NCI-H146 treated with DMSO at 0.1 percent for 48 hours (cell line): ENCODE measurements at regions not wholly inside any gene's neighbourhood (a gene's known extent, or its start where the extent isn't known, plus 50 kb on each side); places are given as distances from the start of the nearest gene placed in this dataset.
A peak's percentile ranks its signal among the peaks of the same experiment; 100 is the strongest.

Source experiments
- DNase-seq: peaks from one replicate; lab custom pipeline; 2025; ENCODE audit not compliant: unreplicated experiment; lab: John Stamatoyannopoulos, UW

GRCh38 chr11:111098091-111098490 is 147.4 kb upstream of the POU2AF2 start:
- DNase-seq, result no peak

- peak; percentile 34 for DNase-seq
Measured at GRCh38 chr11:111097191-111097590, 148.3 kb upstream of the POU2AF2 start.

GRCh38 chr11:111095327-111095726 is 150.2 kb upstream of the POU2AF2 start:
- DNase-seq, result no peak

- DNase-seq, result no peak
Measured at GRCh38 chr11:111093061-111093460, 152.5 kb upstream of the POU2AF2 start.

- DNase-seq, result no peak
Measured at GRCh38 chr11:111091321-111091938, 154.1 kb upstream of the POU2AF2 start.

GRCh38 chr11:111089759-111090158 is 155.8 kb upstream of the POU2AF2 start:
- no peak for DNase-seq

GRCh38 chr11:111088847-111089355 is 156.6 kb upstream of the POU2AF2 start:
- DNase-seq, result no peak

- peak; percentile 94 for DNase-seq
Measured at GRCh38 chr11:111086058-111086457, 159.5 kb upstream of the POU2AF2 start.

GRCh38 chr11:111082664-111083063 is 162.9 kb upstream of the POU2AF2 start:
- no peak for DNase-seq

- no peak for DNase-seq
Measured at GRCh38 chr11:111081021-111081511, 164.5 kb upstream of the POU2AF2 start.

GRCh38 chr11:111077530-111078322 is 167.8 kb upstream of the POU2AF2 start:
- no peak for DNase-seq

GRCh38 chr11:111069066-111069465 is 176.5 kb upstream of the POU2AF2 start:
- no peak for DNase-seq

- DNase-seq, result no peak
Measured at GRCh38 chr11:111067994-111068393, 177.5 kb upstream of the POU2AF2 start.

GRCh38 chr11:111066846-111067245 is 178.7 kb upstream of the POU2AF2 start:
- DNase-seq, result no peak

- no peak for DNase-seq
Measured at GRCh38 chr11:111063726-111064517, 181.6 kb upstream of the POU2AF2 start.

GRCh38 chr11:111062420-111062819 is 183.1 kb upstream of the POU2AF2 start:
- no peak for DNase-seq

GRCh38 chr11:111059726-111060125 is 185.8 kb upstream of the POU2AF2 start:
- no peak for DNase-seq

- no peak for DNase-seq
Measured at GRCh38 chr11:111049131-111049530, 196.4 kb upstream of the POU2AF2 start.

GRCh38 chr11:111047374-111047773 is 198.2 kb upstream of the POU2AF2 start:
- no peak for DNase-seq

- DNase-seq, result no peak
Measured at GRCh38 chr11:111046291-111046690, 199.2 kb upstream of the POU2AF2 start.

GRCh38 chr11:111045874-111046273 is 199.7 kb upstream of the POU2AF2 start:
- DNase-seq, result no peak
